ENCODE measurements at regions not wholly inside any gene's neighbourhood (a gene's known extent, or its start where the extent isn't known, plus 50 kb on each side); places are given as distances from the start of the nearest gene placed in this dataset.

DNA sequence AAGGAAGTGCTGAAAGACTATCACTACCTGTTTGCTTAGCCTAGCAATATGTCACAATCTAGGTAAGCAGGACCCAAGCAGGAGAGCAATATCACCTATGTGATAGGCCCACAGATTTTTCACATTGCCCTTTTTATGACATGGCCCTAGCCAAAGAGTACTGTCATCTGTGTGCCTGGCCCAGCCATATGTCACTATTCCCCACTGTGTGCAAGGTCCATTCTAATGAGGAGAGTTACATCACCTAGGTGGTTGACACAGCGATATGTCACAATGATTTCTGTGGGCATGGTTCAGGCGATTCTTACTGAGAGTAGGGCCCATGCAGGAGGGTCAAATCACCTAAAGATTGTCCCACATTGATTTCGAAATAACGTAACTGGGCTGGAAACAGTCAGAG, 967.7 kb upstream of the AMELY start:
- TF ChIP-seq, protein P1, sequence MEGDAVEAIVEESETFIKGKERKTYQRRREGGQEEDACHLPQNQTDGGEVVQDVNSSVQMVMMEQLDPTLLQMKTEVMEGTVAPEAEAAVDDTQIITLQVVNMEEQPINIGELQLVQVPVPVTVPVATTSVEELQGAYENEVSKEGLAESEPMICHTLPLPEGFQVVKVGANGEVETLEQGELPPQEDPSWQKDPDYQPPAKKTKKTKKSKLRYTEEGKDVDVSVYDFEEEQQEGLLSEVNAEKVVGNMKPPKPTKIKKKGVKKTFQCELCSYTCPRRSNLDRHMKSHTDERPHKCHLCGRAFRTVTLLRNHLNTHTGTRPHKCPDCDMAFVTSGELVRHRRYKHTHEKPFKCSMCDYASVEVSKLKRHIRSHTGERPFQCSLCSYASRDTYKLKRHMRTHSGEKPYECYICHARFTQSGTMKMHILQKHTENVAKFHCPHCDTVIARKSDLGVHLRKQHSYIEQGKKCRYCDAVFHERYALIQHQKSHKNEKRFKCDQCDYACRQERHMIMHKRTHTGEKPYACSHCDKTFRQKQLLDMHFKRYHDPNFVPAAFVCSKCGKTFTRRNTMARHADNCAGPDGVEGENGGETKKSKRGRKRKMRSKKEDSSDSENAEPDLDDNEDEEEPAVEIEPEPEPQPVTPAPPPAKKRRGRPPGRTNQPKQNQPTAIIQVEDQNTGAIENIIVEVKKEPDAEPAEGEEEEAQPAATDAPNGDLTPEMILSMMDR (IDR thresholded peaks at IDR 0.05 in 4 of 5, conservative IDR thresholded peaks at IDR 0.05 in 1 of 5) = no peak
- no peak for TF ChIP-seq POLR2A (IDR thresholded peaks at IDR 0.05)

All from gastrocnemius medialis (tissue), 4 donors.